ENCODE measurements at regions not wholly inside any gene's neighbourhood (a gene's known extent, or its start where the extent isn't known, plus 50 kb on each side); places are given as distances from the start of the nearest gene placed in this dataset.

GRCh38 chr5:92409134-92409533, 1026.0 kb upstream of the ARRDC3 start:
- no peak for TF ChIP-seq POLR2A (IDR thresholded peaks at IDR 0.05)
- TF ChIP-seq CTCF (IDR thresholded peaks at IDR 0.05 in 4 of 5, conservative IDR thresholded peaks at IDR 0.05 in 1 of 5), result no peak
